ENCODE measurements at regions not wholly inside any gene's neighbourhood (a gene's known extent, or its start where the extent isn't known, plus 50 kb on each side); places are given as distances from the start of the nearest gene placed in this dataset.

- H3K36me3 Mint-ChIP-seq: no peaks in the 10 kb centered on the region
- no peaks in the 10 kb centered on the region for H3K79me2 ChIP-seq (ENCODE audit: low read depth)
- H3K27me3 Mint-ChIP-seq (ENCODE audit: insufficient read depth, low read depth): no peaks in the 10 kb centered on the region
- H3K36me3 ChIP-seq: no peaks in the 10 kb centered on the region
- no peaks in the 10 kb centered on the region for H3K9me3 Mint-ChIP-seq
- no peak overlapping the region for H3K4me3 ChIP-seq
- H3K27me3 ChIP-seq: no peaks in the 10 kb centered on the region
- no peak overlapping the region for H3K27ac ChIP-seq
- TF ChIP-seq EZH2phosphoT487 (IDR thresholded peaks at IDR 0.05): no peak
- no peaks in the 10 kb centered on the region for H3K9me3 ChIP-seq (ENCODE audit: low read depth)
- H3F3A ChIP-seq (ENCODE audit: low read depth): no peaks in the 10 kb centered on the region
- DNase-seq (ENCODE audit: low spot score): no peak
- no peak overlapping the region for H3K9ac ChIP-seq
- H3K27ac Mint-ChIP-seq: no peak overlapping the region
- H4K20me1 ChIP-seq (ENCODE audit: low read depth): no peaks in the 10 kb centered on the region
- H3K4me3 Mint-ChIP-seq: no peak overlapping the region
- H3K4me1 Mint-ChIP-seq: no peaks in the 10 kb centered on the region
- no peak overlapping the region for H2AFZ ChIP-seq (replicated peaks)
- peaks cover 7% of the 10 kb centered on the region for H3K4me1 ChIP-seq
- no peak overlapping the region for H3K4me2 ChIP-seq
Observed at GRCh38 chr6:133757335-133757734, 131.6 kb upstream of the TCF21 start.

GRCh38 chr6:133758815-133759335 lies 130.0 kb upstream of the TCF21 start:
- no peaks in the 10 kb centered on the region for H4K20me1 ChIP-seq (ENCODE audit: low read depth)
- no peaks in the 10 kb centered on the region for H3F3A ChIP-seq (ENCODE audit: low read depth)
- no peak overlapping the region for H3K4me2 ChIP-seq
- no peaks in the 10 kb centered on the region for H3K27me3 Mint-ChIP-seq (ENCODE audit: insufficient read depth, low read depth)
- H3K36me3 ChIP-seq: no peaks in the 10 kb centered on the region
- no peak overlapping the region for H2AFZ ChIP-seq (replicated peaks)
- no peaks in the 10 kb centered on the region for H3K4me1 ChIP-seq
- no peak for DNase-seq (ENCODE audit: low spot score)
- no peaks in the 10 kb centered on the region for H3K27me3 ChIP-seq
- no peaks in the 10 kb centered on the region for H3K4me1 Mint-ChIP-seq
- H3K27ac ChIP-seq: no peak overlapping the region
- H3K9me3 Mint-ChIP-seq: no peaks in the 10 kb centered on the region
- TF ChIP-seq EZH2 (IDR thresholded peaks at IDR 0.05) (no peak), EZH2phosphoT487 (IDR thresholded peaks at IDR 0.05) (no peak), CTCF (IDR thresholded peaks at IDR 0.05) (no peak)
- H3K4me3 ChIP-seq: no peak overlapping the region
- no peaks in the 10 kb centered on the region for H3K79me2 ChIP-seq (ENCODE audit: low read depth)
- no peak overlapping the region for H3K9ac ChIP-seq
- no peaks in the 10 kb centered on the region for H3K36me3 Mint-ChIP-seq
- no peaks in the 10 kb centered on the region for H3K9me3 ChIP-seq (ENCODE audit: low read depth)
- H3K27ac Mint-ChIP-seq: no peak overlapping the region
- no peak overlapping the region for H3K4me3 Mint-ChIP-seq

GRCh38 chr6:133759524-133759923 lies 129.4 kb upstream of the TCF21 start:
- Histone ChIP-seq H3K4me2 (no peak overlapping the region), H3K9me3 (ENCODE audit: low read depth) (no peaks in the 10 kb centered on the region), H3F3A (ENCODE audit: low read depth) (no peaks in the 10 kb centered on the region), H3K79me2 (ENCODE audit: low read depth) (no peaks in the 10 kb centered on the region), H3K9ac (no peak overlapping the region), H3K4me3 (no peak overlapping the region), H2AFZ (replicated peaks) (no peak overlapping the region), H3K4me1 (peaks cover 4% of the 10 kb centered on the region), H3K36me3 (no peaks in the 10 kb centered on the region), H4K20me1 (ENCODE audit: low read depth) (no peaks in the 10 kb centered on the region), H3K27ac (no peak overlapping the region), H3K27me3 (no peaks in the 10 kb centered on the region)
- H3K4me3 Mint-ChIP-seq: no peak overlapping the region
- peaks cover under 1% of the 10 kb centered on the region for H3K4me1 Mint-ChIP-seq
- no peaks in the 10 kb centered on the region for H3K36me3 Mint-ChIP-seq
- TF ChIP-seq CTCF (IDR thresholded peaks at IDR 0.05): no peak
- no peak for TF ChIP-seq EZH2phosphoT487 (IDR thresholded peaks at IDR 0.05)
- no peak for TF ChIP-seq EZH2 (IDR thresholded peaks at IDR 0.05)
- DNase-seq (ENCODE audit: low spot score): no peak
- H3K27ac Mint-ChIP-seq: no peak overlapping the region
- H3K9me3 Mint-ChIP-seq: no peaks in the 10 kb centered on the region
- H3K27me3 Mint-ChIP-seq (ENCODE audit: insufficient read depth, low read depth): no peaks in the 10 kb centered on the region

GRCh38 chr6:133761706-133762105 lies 127.2 kb upstream of the TCF21 start:
- no peak overlapping the region for H3K4me2 ChIP-seq
- H3K9me3 ChIP-seq (ENCODE audit: low read depth): no peaks in the 10 kb centered on the region
- Mint-ChIP-seq H3K27ac (no peak overlapping the region), H3K4me1 (peaks cover 5% of the 10 kb centered on the region), H3K36me3 (no peaks in the 10 kb centered on the region), H3K9me3 (no peaks in the 10 kb centered on the region), H3K27me3 (ENCODE audit: insufficient read depth, low read depth) (no peaks in the 10 kb centered on the region), H3K4me3 (no peak overlapping the region)
- H3K36me3 ChIP-seq: no peaks in the 10 kb centered on the region
- no peak overlapping the region for H3K27ac ChIP-seq
- H4K20me1 ChIP-seq (ENCODE audit: low read depth): no peaks in the 10 kb centered on the region
- peaks cover 6% of the 10 kb centered on the region for H3K4me1 ChIP-seq
- H3K4me3 ChIP-seq: no peak overlapping the region
- no peak for TF ChIP-seq EZH2 (IDR thresholded peaks at IDR 0.05)
- TF ChIP-seq CTCF (IDR thresholded peaks at IDR 0.05): no peak
- no peak for TF ChIP-seq EZH2phosphoT487 (IDR thresholded peaks at IDR 0.05)
- no peak for DNase-seq (ENCODE audit: low spot score)
- H3K9ac ChIP-seq: no peak overlapping the region
- H2AFZ ChIP-seq (replicated peaks): no peak overlapping the region
- H3K27me3 ChIP-seq: no peaks in the 10 kb centered on the region
- no peaks in the 10 kb centered on the region for H3F3A ChIP-seq (ENCODE audit: low read depth)
- no peaks in the 10 kb centered on the region for H3K79me2 ChIP-seq (ENCODE audit: low read depth)

Data from neural progenitor cell (in vitro differentiated cells).